SK-N-MC (cell line): ENCODE measurements at regions not wholly inside any gene's neighbourhood (a gene's known extent, or its start where the extent isn't known, plus 50 kb on each side); places are given as distances from the start of the nearest gene placed in this dataset.
A peak's percentile ranks its signal among the peaks of the same experiment; 100 is the strongest.

Source experiments
- DNase-seq: peaks from one replicate; pipeline ENCODE4 v3.0.0-alpha.2; 2011; ENCODE audit warnings: low read depth, low spot score
- H3K27ac ChIP-seq: fragments of 200-600 bp; sonication (generic); 2 replicates; pipeline ENCODE4 v1.5.1; 2016; ENCODE audit warnings: mixed run types
- H3K36me3 ChIP-seq: fragments of 200-600 bp; sonication (generic); 2 replicates; pipeline ENCODE4 v1.6.1; 2017; ENCODE audit warnings: antibody characterized with exemption, low read length, mixed read lengths; ENCODE audit not compliant: insufficient read depth
- H3K4me3 ChIP-seq: fragments of 200-600 bp; sonication (generic); 2 replicates; pipeline ENCODE4 v1.5.1; 2016
- H3K9ac ChIP-seq: fragments of 200-600 bp; sonication (generic); 2 replicates; pipeline ENCODE4 v1.8.0; 2017; ENCODE audit warnings: mixed run types, mixed read lengths; ENCODE audit not compliant: insufficient read length
- H3K9me3 ChIP-seq: fragments of 200-600 bp; sonication (generic); 2 replicates; pipeline ENCODE4 v1.6.1; 2017; ENCODE audit warnings: low read depth, mild to moderate bottlenecking, antibody characterized with exemption, low read length, moderate library complexity, mixed read lengths
- EZH2 ChIP-seq: fragments of 200-600 bp; sonication (generic); IDR thresholded peaks from one replicate; pipeline ENCODE4 v1.6.1; 2017; ENCODE audit warnings: antibody characterized with exemption
- FOXP2 ChIP-seq: optimal IDR thresholded peaks from 2 replicates; pipeline ENCODE3; 2011; ENCODE audit warnings: mild to moderate bottlenecking, moderate library complexity; ENCODE audit not compliant: insufficient read depth; ENCODE audit errors: extremely low read length, control extremely low read depth
- POLR2AphosphoS5 ChIP-seq: IDR thresholded peaks from 2 replicates; pipeline ENCODE4 v1.6.1; 2012; ENCODE audit warnings: mild to moderate bottlenecking, low read depth, low read length, borderline replicate concordance

- Histone ChIP-seq H3K9me3 (no peaks in the 10 kb centered on the region), H3K27ac (peak overlapping the region; percentile 87), H3K4me3 (peak overlapping the region; percentile 40), H3K9ac (peak overlapping the region; percentile 36), H3K36me3 (no peaks in the 10 kb centered on the region)
- TF ChIP-seq FOXP2: no peak
- TF ChIP-seq POLR2AphosphoS5: no peak
- TF ChIP-seq EZH2: no peak
- DNase-seq: peak; percentile 75
Measured at GRCh38 chr15:37880009-37880834, 54.2 kb upstream of the TMCO5A start.

GRCh38 chr15:37880835-37881153 lies 53.6 kb upstream of the TMCO5A start:
- Histone ChIP-seq H3K27ac (0 out of 2 replicates have a peak overlapping the region, but pooled peaks have one; percentile 32), H3K4me3 (peak overlapping the region; percentile 40; the same call in 1 of the 2 replicates)
- no peak for TF ChIP-seq EZH2
- TF ChIP-seq FOXP2: no peak
- TF ChIP-seq POLR2AphosphoS5: no peak

GRCh38 chr15:37881237-37882013 lies 53.0 kb upstream of the TMCO5A start:
- Histone ChIP-seq H3K4me3 (no peak overlapping the region), H3K36me3 (no peaks in the 10 kb centered on the region), H3K9ac (no peak overlapping the region), H3K9me3 (no peaks in the 10 kb centered on the region), H3K27ac (0 out of 2 replicates have a peak overlapping the region, but pooled peaks have one; percentile 32)
- no peak for TF ChIP-seq FOXP2
- TF ChIP-seq POLR2AphosphoS5: no peak
- no peak for DNase-seq

More at GRCh38 chr15:37880835-37881153, 53.6 kb upstream of the TMCO5A start:
- Histone ChIP-seq H3K9ac (peak overlapping the region; percentile 14), H3K9me3 (no peaks in the 10 kb centered on the region), H3K36me3 (no peaks in the 10 kb centered on the region)
- no peak for DNase-seq

GRCh38 chr15:37882640-37883039 lies 51.8 kb upstream of the TMCO5A start:
- Histone ChIP-seq H3K27ac (no peak overlapping the region), H3K4me3 (no peak overlapping the region), H3K36me3 (no peaks in the 10 kb centered on the region), H3K9ac (no peak overlapping the region), H3K9me3 (no peaks in the 10 kb centered on the region)
- DNase-seq: no peak
- TF ChIP-seq FOXP2: no peak
- TF ChIP-seq EZH2: no peak
- no peak for TF ChIP-seq POLR2AphosphoS5
